DND-41 (cell line): ENCODE measurements at regions not wholly inside any gene's neighbourhood (a gene's known extent, or its start where the extent isn't known, plus 50 kb on each side); places are given as distances from the start of the nearest gene placed in this dataset.

Experiments
- CTCF ChIP-seq: IDR thresholded peaks from 2 replicates; pipeline ENCODE4 v1.5.1; 2012; ENCODE audit warnings: borderline replicate concordance, low read length, moderate library complexity, mild to moderate bottlenecking; ENCODE audit not compliant: poor library complexity, severe bottlenecking; ENCODE audit errors: extremely low read depth
- EZH2 ChIP-seq: IDR thresholded peaks from 3 replicates; pipeline ENCODE4 v1.6.1; 2012; ENCODE audit warnings: borderline replicate concordance, low read depth, mild to moderate bottlenecking, moderate library complexity, low read length, inconsistent platforms; ENCODE audit not compliant: severe bottlenecking

- TF ChIP-seq CTCF (no peak), EZH2 (no peak)
Observed at GRCh38 chr11:31958076-31958735, 132.7 kb upstream of the RCN1 start.
